BJ (cell line): ENCODE measurements at regions not wholly inside any gene's neighbourhood (a gene's known extent, or its start where the extent isn't known, plus 50 kb on each side); places are given as distances from the start of the nearest gene placed in this dataset.

Source experiments
- CTCF ChIA-PET: fragments of 350-600 bp; formaldehyde crosslinking; extraction: SDS; loops from one replicate; lab custom pipeline; 2021; ENCODE audit warnings: antibody characterized with exemption, inconsistent platforms; lab: Yijun Ruan, JAX
- POLR2A ChIA-PET: fragments of 300-600 bp; sonication (Branson Sonifier 250); formaldehyde crosslinking; extraction: SDS; loops from one replicate; lab custom pipeline; 2021; ENCODE audit warnings: antibody characterized with exemption; lab: Charles Lee
- DNase-seq: peaks from one replicate; pipeline ENCODE4 v3.0.0-alpha.2; 2011; ENCODE audit warnings: low read depth
- H3K27me3 ChIP-seq: 2 replicates; pipeline ENCODE4 v1.6.0; 2011; ENCODE audit warnings: low read length; ENCODE audit not compliant: control insufficient read depth, insufficient read depth
- H3K36me3 ChIP-seq: 2 replicates; pipeline ENCODE4 v1.5.1; 2011; ENCODE audit warnings: low read length; ENCODE audit not compliant: control insufficient read depth, insufficient read depth
- H3K4me3 ChIP-seq: 2 replicates; pipeline ENCODE4 v1.5.1; 2011; ENCODE audit warnings: low read depth, mild to moderate bottlenecking, control low read depth, low read length
- TF ChIP-seq, protein P1 (sequence below): IDR thresholded peaks from 2 replicates; pipeline ENCODE4 v1.5.1; 2011; ENCODE audit warnings: low read depth, mild to moderate bottlenecking, control low read depth, inconsistent platforms, low read length, moderate library complexity; ENCODE audit not compliant: insufficient read depth

DNA sequence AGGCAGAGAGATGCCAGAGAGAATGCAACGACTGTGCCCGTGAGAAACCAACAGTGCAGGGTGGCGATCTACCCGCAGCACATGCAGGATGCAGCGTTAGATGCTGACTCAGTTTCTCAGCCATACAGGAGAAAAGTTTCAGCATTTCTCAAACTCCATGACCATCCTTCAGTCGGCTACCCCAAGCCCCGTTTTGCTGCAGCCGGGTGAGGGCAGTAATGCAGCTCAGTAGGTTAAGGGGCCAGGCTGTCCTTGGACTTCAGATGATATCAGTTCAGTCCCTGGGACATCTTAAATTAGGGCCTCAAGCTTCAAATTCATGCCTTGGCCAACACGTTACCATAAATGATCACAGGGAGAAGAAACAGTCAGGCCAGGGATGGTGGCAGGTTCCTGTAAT is 125.5 kb downstream of the PALM2AKAP2 start:
- no peak for DNase-seq
- POLR2A ChIA-PET = no interaction called here
- TF ChIP-seq, protein P1, sequence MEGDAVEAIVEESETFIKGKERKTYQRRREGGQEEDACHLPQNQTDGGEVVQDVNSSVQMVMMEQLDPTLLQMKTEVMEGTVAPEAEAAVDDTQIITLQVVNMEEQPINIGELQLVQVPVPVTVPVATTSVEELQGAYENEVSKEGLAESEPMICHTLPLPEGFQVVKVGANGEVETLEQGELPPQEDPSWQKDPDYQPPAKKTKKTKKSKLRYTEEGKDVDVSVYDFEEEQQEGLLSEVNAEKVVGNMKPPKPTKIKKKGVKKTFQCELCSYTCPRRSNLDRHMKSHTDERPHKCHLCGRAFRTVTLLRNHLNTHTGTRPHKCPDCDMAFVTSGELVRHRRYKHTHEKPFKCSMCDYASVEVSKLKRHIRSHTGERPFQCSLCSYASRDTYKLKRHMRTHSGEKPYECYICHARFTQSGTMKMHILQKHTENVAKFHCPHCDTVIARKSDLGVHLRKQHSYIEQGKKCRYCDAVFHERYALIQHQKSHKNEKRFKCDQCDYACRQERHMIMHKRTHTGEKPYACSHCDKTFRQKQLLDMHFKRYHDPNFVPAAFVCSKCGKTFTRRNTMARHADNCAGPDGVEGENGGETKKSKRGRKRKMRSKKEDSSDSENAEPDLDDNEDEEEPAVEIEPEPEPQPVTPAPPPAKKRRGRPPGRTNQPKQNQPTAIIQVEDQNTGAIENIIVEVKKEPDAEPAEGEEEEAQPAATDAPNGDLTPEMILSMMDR = no peak
- Histone ChIP-seq H3K4me3 (no peak overlapping the region), H3K36me3 (no peaks in the 10 kb centered on the region), H3K27me3 (no peaks in the 10 kb centered on the region)
- CTCF ChIA-PET = interaction anchor here (1.6 kb wide), 1 partner anchor 221 kb away, joined by 3 read pairs; no protein-coding TSS in a partner anchor

DNA sequence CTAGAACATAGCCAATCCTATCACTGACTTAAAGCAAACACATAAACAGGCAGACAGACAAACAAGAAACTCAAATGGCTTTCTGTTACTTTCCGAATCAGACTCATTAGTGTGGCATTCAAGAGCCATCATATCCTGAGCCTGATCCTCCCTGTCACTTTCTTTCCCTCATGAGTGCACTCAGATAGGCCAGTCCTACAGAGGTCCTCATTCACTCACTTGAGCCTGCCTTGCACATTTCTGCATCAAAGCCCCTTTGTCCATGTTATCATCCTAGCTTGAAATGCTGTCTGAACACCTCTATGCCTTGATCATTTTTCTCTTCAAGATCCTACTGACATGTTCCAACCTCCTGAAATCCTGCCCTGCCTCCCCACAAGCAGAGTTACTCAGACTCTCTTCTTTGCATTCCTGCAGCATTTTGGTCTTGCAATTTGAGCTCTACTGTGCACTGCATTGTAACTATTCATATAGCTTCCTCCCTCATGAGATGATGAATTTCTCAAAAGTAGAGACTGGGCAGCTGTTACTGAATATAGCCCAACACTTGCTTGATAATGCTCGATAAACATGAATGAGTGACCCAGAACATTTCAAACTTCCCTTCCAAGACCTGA is 126.9 kb downstream of the PALM2AKAP2 start:
- DNase-seq = no peak
- CTCF ChIA-PET = interaction anchor here (0.9 to 1.9 kb wide), 3 partner anchors 205 to 277 kb away, joined by 3 to 6 read pairs (median 3); no protein-coding TSS in a partner anchor

DNA sequence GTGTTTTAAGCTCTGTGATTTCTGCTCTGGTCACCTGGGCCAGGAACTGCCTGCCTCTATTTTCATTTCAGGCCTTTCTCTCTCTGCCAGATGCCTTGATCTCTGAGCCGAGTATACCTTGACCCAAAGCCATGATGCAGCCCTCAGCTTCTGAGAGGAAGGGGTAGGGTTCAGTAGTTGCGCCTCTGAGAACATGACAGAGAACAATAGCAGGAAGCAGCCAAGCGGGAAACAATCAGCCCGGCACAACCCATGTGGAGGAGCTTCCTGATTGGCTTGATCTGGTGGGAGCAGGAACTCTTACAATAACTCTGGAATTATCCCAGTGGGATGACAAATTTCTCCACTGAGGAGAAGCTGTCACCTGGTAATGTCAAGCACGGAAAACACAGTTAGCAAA is 127.4 kb downstream of the PALM2AKAP2 start:
- H3K36me3 ChIP-seq = no peaks in the 10 kb centered on the region
- no peak overlapping the region for H3K4me3 ChIP-seq
- TF ChIP-seq, protein P1 = no peak
- H3K27me3 ChIP-seq = no peaks in the 10 kb centered on the region
- ChIA-PET POLR2A (interaction anchor here (1.2 kb wide), 1 partner anchor 143 kb away, joined by 4 read pairs; no protein-coding TSS in a partner anchor), CTCF (interaction anchor here (0.9 to 1.9 kb wide), 3 partner anchors 204 to 276 kb away, joined by 3 to 6 read pairs (median 3); no protein-coding TSS in a partner anchor)
- DNase-seq = no peak

More for the DNA sequence above, 126.9 kb downstream of the PALM2AKAP2 start:
- TF ChIP-seq, protein P1 = no peak
- H3K27me3 ChIP-seq = no peaks in the 10 kb centered on the region
- no peaks in the 10 kb centered on the region for H3K36me3 ChIP-seq
- POLR2A ChIA-PET = interaction anchor here (1.2 kb wide), 1 partner anchor 143 kb away, joined by 4 read pairs; no protein-coding TSS in a partner anchor
- no peak overlapping the region for H3K4me3 ChIP-seq

DNA sequence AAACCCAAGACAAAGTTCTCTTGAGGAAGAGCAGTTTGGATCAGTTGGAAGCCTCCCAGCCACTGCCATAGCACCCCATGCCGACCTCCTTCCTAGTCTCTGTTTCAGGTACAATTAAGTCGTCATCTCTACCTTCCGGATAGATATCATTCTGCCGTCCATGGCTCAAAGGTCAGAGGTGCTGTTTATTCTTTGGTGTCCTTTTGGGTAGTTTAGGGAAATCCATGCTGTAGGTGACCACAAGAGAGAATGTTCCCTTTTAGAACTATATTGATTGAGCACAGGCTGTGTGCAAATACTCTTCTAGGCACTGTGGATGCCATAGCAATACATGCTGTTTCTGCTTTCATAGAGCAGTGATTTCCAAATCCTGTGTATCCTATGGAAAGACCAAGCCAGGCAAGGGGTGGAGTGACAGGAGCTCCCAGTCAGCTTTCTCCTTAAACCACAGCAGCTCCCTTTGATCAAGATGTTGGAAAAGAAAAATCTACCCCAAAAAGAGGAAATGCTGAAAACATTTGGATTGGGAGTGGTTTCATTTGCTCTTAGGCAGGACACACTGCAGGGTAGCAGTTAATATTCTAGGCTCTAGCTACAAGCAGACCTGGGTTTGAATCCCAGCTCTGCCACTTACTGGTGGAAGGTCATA is 127.9 kb downstream of the PALM2AKAP2 start:
- ChIA-PET CTCF (interaction anchor here (0.5 to 1.9 kb wide), 3 partner anchors 18 to 276 kb away, joined by 3 to 6 read pairs (median 3); no protein-coding TSS in a partner anchor), POLR2A (interaction anchor here (1.2 kb wide), 1 partner anchor 142 kb away, joined by 4 read pairs; no protein-coding TSS in a partner anchor)
- TF ChIP-seq, protein P1 = no peak
- Histone ChIP-seq H3K36me3 (no peaks in the 10 kb centered on the region), H3K27me3 (no peaks in the 10 kb centered on the region), H3K4me3 (no peak overlapping the region)
- no peak for DNase-seq
